CD4-positive, alpha-beta T cell treated with Interferon gamma for 1 hour (primary cell): ENCODE measurements at regions not wholly inside any gene's neighbourhood (a gene's known extent, or its start where the extent isn't known, plus 50 kb on each side); places are given as distances from the start of the nearest gene placed in this dataset.

ENCODE experiments used
- DNase-seq: peaks from one replicate; pipeline ENCODE4 v3.0.0-alpha.2; 2020

- DNase-seq: no peak
These were observed 167.9 kb downstream of the HRH4 start for GRCh38 chr18:24628326-24628725.

GRCh38 chr18:24629921-24630320 is 169.5 kb downstream of the HRH4 start:
- DNase-seq: no peak

- DNase-seq: no peak
These were observed 170.0 kb downstream of the HRH4 start for GRCh38 chr18:24630346-24630880.

DNA sequence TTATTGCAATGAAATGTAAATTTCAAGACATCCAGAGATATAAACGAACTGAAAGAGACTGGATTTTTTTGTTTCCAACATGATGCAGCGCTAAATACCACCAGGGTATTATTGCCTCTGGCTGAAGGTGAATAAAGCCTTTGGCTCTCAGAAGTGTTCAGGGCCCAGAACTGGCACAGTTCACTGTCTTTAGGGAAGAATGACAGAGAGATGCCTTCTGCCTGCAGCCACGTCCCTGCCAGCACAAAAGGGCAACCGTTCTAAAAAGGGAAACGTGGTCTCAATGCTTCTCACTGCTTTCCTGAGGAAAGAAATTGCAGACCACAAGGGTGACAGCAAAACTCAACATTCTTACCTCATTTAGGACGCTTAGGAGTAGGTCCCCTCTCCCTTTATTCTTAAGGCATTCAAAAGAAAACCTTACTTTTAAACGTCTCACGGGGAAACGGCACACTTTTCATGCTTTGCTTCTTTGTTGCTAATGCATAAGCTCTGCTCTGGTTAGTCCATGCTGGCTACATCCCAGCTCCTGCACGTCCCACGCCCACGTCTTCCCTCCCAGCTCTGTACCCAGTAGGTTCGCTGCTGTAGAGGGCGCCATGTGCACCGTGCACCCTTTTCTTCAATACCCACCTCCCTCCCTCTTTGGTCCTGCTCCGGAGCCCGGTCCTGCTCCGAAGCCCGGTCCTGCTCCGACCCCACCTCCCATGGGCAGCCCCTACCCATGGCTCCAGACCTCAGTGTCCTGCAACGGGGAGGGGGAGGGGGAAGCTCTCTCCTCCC is 171.0 kb downstream of the HRH4 start:
- no peak for DNase-seq

- no peak for DNase-seq
These were observed 171.9 kb downstream of the HRH4 start for GRCh38 chr18:24632158-24632988.

- DNase-seq: no peak
These were observed 172.7 kb downstream of the HRH4 start for GRCh38 chr18:24633121-24633520.

GRCh38 chr18:24649571-24649970 is 189.1 kb downstream of the HRH4 start:
- no peak for DNase-seq

GRCh38 chr18:24651434-24651833 is 191.0 kb downstream of the HRH4 start:
- no peak for DNase-seq

DNA sequence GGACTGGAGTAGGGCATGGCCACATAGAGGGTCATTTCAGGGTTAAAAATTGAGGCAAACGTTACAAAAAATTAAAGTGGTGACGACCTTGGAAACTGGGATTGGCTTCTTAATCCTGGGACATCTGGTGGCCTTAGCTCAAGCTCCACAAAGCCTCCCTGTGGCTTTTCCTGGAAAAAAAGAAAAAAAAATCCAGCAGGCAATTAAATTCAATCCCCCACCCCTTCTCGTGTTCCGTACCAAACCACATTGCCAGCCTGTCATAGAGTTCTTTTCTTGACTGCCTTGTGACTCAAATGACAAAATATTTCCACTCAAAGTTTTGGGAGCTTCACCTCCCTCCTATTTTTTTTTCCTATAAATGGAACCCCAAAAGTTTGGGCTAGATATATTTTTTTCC is 195.6 kb downstream of the HRH4 start:
- no peak for DNase-seq

GRCh38 chr18:24656551-24657443 is 196.4 kb downstream of the HRH4 start:
- no peak for DNase-seq

GRCh38 chr18:24657444-24657842 is 197.0 kb downstream of the HRH4 start:
- DNase-seq: no peak

DNA sequence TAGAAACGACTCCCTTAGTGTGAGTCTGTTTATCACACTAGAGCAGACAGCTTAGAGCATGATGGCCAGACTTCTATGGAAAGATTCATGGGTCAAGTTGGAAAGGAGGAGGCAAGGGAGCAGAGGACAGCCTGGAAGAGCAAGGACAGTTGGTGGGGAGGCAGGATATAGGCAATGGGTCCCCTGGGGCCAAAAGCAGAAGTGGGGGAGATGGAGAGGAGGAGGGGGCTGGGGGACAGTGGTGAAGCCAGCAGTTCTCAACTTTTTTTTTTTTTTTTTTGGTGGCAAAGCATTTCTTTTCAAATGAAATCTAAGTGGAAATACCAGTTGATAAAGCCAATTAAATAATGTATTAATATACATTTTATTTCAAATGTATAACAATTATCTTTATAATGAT is 197.9 kb downstream of the HRH4 start:
- no peak for DNase-seq

- DNase-seq: peak; percentile 14
These were observed 199.6 kb downstream of the HRH4 start for GRCh38 chr18:24659827-24660720.

GRCh38 chr18:24660956-24661355 is 200.5 kb downstream of the HRH4 start:
- no peak for DNase-seq

DNA sequence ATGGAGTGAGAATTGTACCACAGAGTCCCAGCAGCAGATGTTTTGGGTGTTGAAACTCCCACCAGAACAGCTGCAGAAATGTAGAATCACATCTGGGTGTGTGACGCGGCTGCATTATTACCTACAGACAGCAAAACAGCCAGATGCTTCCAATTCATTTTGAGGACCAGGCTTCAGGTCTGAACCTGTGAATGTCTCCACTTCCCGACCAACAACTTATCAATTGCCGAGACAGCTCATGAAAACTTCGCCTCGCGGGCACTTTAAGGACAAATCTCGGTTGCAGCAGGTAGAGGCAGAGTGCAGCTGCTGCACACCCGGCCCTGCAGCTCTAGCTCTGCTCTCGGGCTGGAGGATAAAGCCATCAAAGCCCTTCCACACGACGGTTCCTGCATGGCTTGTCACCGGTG is 202.0 kb downstream of the HRH4 start:
- DNase-seq: no peak

DNA sequence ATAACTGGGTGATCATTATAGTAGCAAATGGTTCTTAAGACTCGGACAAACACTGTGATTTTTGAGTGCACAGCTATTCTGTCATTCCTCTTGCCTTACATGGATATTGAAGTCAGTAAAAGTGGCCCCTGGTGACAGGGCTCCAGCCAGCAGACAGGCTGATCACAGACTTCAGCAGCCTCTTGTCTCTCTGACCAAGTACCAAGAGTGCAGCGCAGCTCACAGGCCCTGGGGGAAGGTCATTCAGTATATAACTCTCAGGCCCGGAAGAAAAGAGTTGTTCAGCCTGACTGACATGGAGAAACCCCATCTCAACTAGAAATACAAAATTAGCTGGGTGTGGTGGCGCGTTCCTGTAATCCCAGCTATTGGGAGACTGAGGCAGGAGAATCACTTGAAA is 202.6 kb downstream of the HRH4 start:
- DNase-seq: no peak

GRCh38 chr18:24669015-24669414 is 208.6 kb downstream of the HRH4 start:
- no peak for DNase-seq

- DNase-seq: no peak
These were observed 209.1 kb downstream of the HRH4 start for GRCh38 chr18:24669502-24669901.

GRCh38 chr18:24672165-24672941 is 211.9 kb downstream of the HRH4 start:
- DNase-seq: no peak

GRCh38 chr18:24674200-24674599 is 213.8 kb downstream of the HRH4 start:
- DNase-seq: no peak

DNA sequence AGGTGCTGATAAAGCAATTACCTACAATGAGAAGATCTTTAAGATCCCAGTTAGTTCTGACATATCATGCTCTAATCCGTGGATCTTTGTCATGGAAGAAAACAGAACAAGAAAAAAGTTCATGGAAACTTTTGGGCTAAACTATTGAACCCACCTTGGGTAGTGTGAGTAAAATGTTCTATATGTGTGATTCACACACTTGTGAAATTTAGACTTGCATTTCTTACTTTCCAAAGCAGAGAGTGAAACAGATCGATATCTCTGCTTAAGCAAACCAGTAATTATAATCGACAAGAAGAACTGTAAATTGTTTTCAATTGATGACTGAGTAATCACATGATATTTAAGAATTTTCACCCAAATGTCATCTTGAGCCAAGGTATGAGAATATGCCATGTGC is 214.2 kb downstream of the HRH4 start:
- DNase-seq: no peak
